GM12878 (cell line): ENCODE measurements at regions not wholly inside any gene's neighbourhood (a gene's known extent, or its start where the extent isn't known, plus 50 kb on each side); places are given as distances from the start of the nearest gene placed in this dataset.
A peak's percentile ranks its signal among the peaks of the same experiment; 100 is the strongest.

ENCODE experiments used
- ATAC-seq: fragments of 200-7000 bp; cut with Tn5 transposase; 3 replicates; pipeline ENCODE4 v1.9.1; 2020; ENCODE audit warnings: mild to moderate bottlenecking, moderate library complexity
- BruUV-seq: library from RNA; stranded (reverse); fragments of 400-500 nt; replicated peaks from 2 replicates; lab custom pipeline; 2021; lab: Mats Ljungman, UMichigan
- CTCF ChIA-PET: fragments of 300-600 bp; sonication (Branson Sonifier 250); formaldehyde crosslinking; extraction: SDS; loops from one replicate; lab custom pipeline; 2021; ENCODE audit warnings: inconsistent platforms; lab: Yijun Ruan, JAX
- POLR2A ChIA-PET: fragments of 350-600 bp; formaldehyde crosslinking; extraction: SDS; loops from one replicate; lab custom pipeline; 2021; ENCODE audit warnings: inconsistent platforms; lab: Charles Lee
- RAD21 ChIA-PET: fragments of 300-600 bp; sonication (Branson Sonifier 250); formaldehyde crosslinking; loops from one replicate; lab custom pipeline; 2023; ENCODE audit warnings: antibody characterized with exemption; ENCODE audit not compliant: unreplicated experiment; lab: Charles Lee
- SMC1A ChIA-PET: fragments of 300-600 bp; sonication (Branson Sonifier 250); formaldehyde crosslinking; loops from one replicate; lab custom pipeline; 2023; ENCODE audit not compliant: unreplicated experiment, uncharacterized antibody; lab: Charles Lee
- DNase-seq: peaks from one replicate; pipeline ENCODE4 v3.0.0-alpha.2; 2011; ENCODE audit warnings: low read depth, low spot score
- FAIRE-seq: peaks from 3 replicates; lab custom pipeline; 2011; peaks lifted over from hg19 to GRCh38; lab: Jason Lieb, UNC
- H2AFZ ChIP-seq: 2 replicates; pipeline ENCODE4 v1.6.0; 2011; ENCODE audit warnings: low read depth, low read length, control low read depth; ENCODE audit not compliant: control insufficient read depth
- H3K27ac ChIP-seq: 2 replicates; pipeline ENCODE4 v1.5.1; 2011; ENCODE audit warnings: control low read depth; ENCODE audit not compliant: control insufficient read depth, insufficient read depth
- H3K27me3 ChIP-seq, 2 experiments: replicated peaks in 1 of 2; 2 replicates each; pipeline versions ENCODE4 v1.6.0 to v1.6.1; 2011; ENCODE audit warnings: low read length in 1 of 2; ENCODE audit not compliant: control insufficient read depth in 2 of 2, insufficient read depth in 2 of 2
- H3K36me3 ChIP-seq, 2 experiments: 2 replicates each; pipeline ENCODE4 v1.5.1; 2011; ENCODE audit warnings: low read length in 1 of 2; ENCODE audit not compliant: control insufficient read depth in 2 of 2, insufficient read depth in 2 of 2
- H3K4me1 ChIP-seq: 2 replicates; pipeline ENCODE4 v1.6.1; 2011; ENCODE audit warnings: mild to moderate bottlenecking, low read length, moderate library complexity, mixed read lengths; ENCODE audit not compliant: control insufficient read depth, insufficient read depth
- H3K4me2 ChIP-seq: 2 replicates; pipeline ENCODE4 v1.6.0; 2011; ENCODE audit warnings: control low read depth; ENCODE audit not compliant: control insufficient read depth, insufficient read depth
- H3K4me3 ChIP-seq: fragments of 200-600 bp; sonication (generic); 2 replicates; pipeline ENCODE4 v1.5.1; 2016
- H3K79me2 ChIP-seq: 2 replicates; pipeline ENCODE4 v1.6.0; 2011; ENCODE audit warnings: low read length; ENCODE audit not compliant: control insufficient read depth, insufficient read depth
- H3K9ac ChIP-seq: 2 replicates; pipeline ENCODE4 v1.8.0; 2011; ENCODE audit warnings: low read length, control low read depth, mixed read lengths; ENCODE audit not compliant: control insufficient read depth, insufficient read depth
- H3K9me3 ChIP-seq: replicated peaks from 3 replicates; pipeline ENCODE4 v1.5.1; 2011; ENCODE audit warnings: mild to moderate bottlenecking, low read length; ENCODE audit not compliant: control insufficient read depth, insufficient read depth
- H4K20me1 ChIP-seq: 2 replicates; pipeline ENCODE4 v1.6.0; 2011; ENCODE audit not compliant: control insufficient read depth, insufficient read depth
- CBX5 ChIP-seq: sonication (generic); IDR thresholded peaks from 2 replicates; pipeline ENCODE4 v1.6.1; 2016; ENCODE audit warnings: low read depth, moderate library complexity, mild to moderate bottlenecking, inconsistent platforms
- DPF2 ChIP-seq: fragments of 450-650 bp; IDR thresholded peaks from 2 replicates; pipeline ENCODE4 v1.6.1; 2017; ENCODE audit warnings: mild to moderate bottlenecking
- GABPA ChIP-seq: IDR thresholded peaks from 2 replicates; pipeline ENCODE4 v1.6.1; 2014; ENCODE audit warnings: antibody characterized with exemption, low read depth, mild to moderate bottlenecking, inconsistent platforms
- LARP7 ChIP-seq: fragments of 450-650 bp; IDR thresholded peaks from 2 replicates; pipeline ENCODE4 v1.6.1; 2017; ENCODE audit warnings: mild to moderate bottlenecking
- NFYB ChIP-seq: IDR thresholded peaks from 2 replicates; pipeline ENCODE4 v1.6.1; 2011; ENCODE audit warnings: low read depth, mild to moderate bottlenecking, low read length, improper control_type of control experiment, moderate library complexity; ENCODE audit not compliant: insufficient read depth
- NR2F1 ChIP-seq: fragments of 450-650 bp; conservative IDR thresholded peaks from 2 replicates; pipeline ENCODE4 v1.6.1; 2017; ENCODE audit warnings: mild to moderate bottlenecking
- POLR2AphosphoS2 ChIP-seq: IDR thresholded peaks from 2 replicates; pipeline ENCODE4 v1.6.1; 2011; ENCODE audit warnings: low read depth, mild to moderate bottlenecking, low read length, improper control_type of control experiment, moderate library complexity
- RUNX3 ChIP-seq: IDR thresholded peaks from 2 replicates; pipeline ENCODE4 v1.6.1; 2012; ENCODE audit warnings: low read length, inconsistent platforms
- SMARCA5 ChIP-seq: fragments of 450-650 bp; IDR thresholded peaks from 2 replicates; pipeline ENCODE4 v1.6.1; 2017; ENCODE audit warnings: mild to moderate bottlenecking
- WGBS: methylation state at CpG from one replicate; pipeline ENCODE4 v1.1.6; 2016; ENCODE audit warnings: low lambda C conversion rate; ENCODE audit not compliant: insufficient replicate concordance, insufficient coverage; ENCODE audit errors: missing lambda C conversion rate; 5-methylcytosine and 5-hydroxymethylcytosine counted together
- in situ Hi-C: fragments of 300-500 bp; cut with MboI; formaldehyde crosslinking; loops from 9 replicates; pipeline ENCODE4 v1.14.3; 2018; ENCODE audit warnings: mixed read lengths
- intact Hi-C: fragments of 100-400 bp; cut with micrococcal nuclease; formaldehyde crosslinking; loops from one replicate; pipeline ENCODE4 v1.14.2; 2022; ENCODE audit not compliant: unreplicated experiment
- TF ChIP-seq, protein P1 (sequence below): IDR thresholded peaks from 2 replicates; pipeline ENCODE4 v1.6.1; 2011; ENCODE audit warnings: borderline replicate concordance, low read depth, mild to moderate bottlenecking, moderate library complexity, mixed read lengths, low read length; ENCODE audit not compliant: insufficient read depth; ENCODE audit errors: extremely low read length
- TF ChIP-seq, protein P2 (sequence below): fragments of 450-650 bp; IDR thresholded peaks from 2 replicates; pipeline ENCODE4 v1.6.1; 2017; ENCODE audit warnings: low read depth, mild to moderate bottlenecking, moderate library complexity
- TF ChIP-seq, protein P3 (sequence below): fragments of 450-650 bp; IDR thresholded peaks from 2 replicates; pipeline ENCODE4 v1.6.1; 2017; ENCODE audit warnings: mild to moderate bottlenecking

DNA sequence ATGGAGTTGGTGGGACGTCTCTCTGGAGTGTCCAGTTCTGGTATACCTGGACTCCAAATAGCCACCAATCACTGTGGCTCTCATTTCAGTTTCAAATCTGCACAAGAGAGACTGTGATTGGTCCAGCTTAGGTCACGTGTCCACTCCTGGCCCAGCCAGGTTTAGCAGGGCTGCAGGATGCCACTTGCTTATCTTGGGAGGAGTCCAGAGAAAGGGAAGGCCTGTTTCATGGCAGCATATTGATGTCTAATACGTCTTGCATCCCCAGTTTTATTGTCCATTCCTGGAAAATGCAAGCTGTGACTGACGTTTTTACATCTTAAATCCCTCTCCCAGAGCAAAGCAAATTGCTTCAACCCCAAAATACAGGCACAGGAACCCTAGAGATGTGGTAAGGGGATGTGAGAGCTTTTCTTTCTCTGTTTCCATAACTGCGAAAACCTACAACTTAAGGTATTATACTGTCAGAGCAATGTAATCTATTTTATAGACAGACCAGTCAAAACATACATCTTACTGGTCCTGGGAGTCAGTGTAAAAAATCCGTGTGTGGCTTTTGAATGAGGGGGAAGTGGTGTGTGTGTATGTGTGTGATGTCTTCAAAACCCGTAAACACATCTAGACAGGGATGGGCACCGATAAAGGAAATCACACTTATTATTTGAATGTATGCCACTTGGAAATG lies 274.4 kb downstream of the TLE3 start:
- Histone ChIP-seq H3K27ac (no peak overlapping the region), H3K4me2 (no peak overlapping the region), H4K20me1 (no peaks in the 10 kb centered on the region), H3K9ac (no peak overlapping the region), H2AFZ (no peak overlapping the region), H3K4me1 (no peaks in the 10 kb centered on the region), H3K36me3 (no peaks in the 10 kb centered on the region), H3K79me2 (no peaks in the 10 kb centered on the region), H3K9me3 (no peaks in the 10 kb centered on the region), H3K4me3 (no peak overlapping the region), H3K27me3 (peaks cover 2 to 7% of the 10 kb centered on the region in 2 experiments)
- TF ChIP-seq, protein P1, sequence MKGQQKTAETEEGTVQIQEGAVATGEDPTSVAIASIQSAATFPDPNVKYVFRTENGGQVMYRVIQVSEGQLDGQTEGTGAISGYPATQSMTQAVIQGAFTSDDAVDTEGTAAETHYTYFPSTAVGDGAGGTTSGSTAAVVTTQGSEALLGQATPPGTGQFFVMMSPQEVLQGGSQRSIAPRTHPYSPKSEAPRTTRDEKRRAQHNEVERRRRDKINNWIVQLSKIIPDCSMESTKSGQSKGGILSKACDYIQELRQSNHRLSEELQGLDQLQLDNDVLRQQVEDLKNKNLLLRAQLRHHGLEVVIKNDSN = peak; percentile 56
- TF ChIP-seq DPF2 (no peak), NFYB (0 out of 2 replicates have a peak, but pooled peaks have one; percentile 36)
- WGBS = 25% methylated on average over 8 of the region's 8 CpGs
- intact Hi-C loops (no loop called here), in situ Hi-C loops (no loop called here)
- SMC1A ChIA-PET = no interaction called here
- RAD21 ChIA-PET = no interaction called here
- no TSS peak for BruUV-seq
- ATAC-seq (no peak), DNase-seq (no peak), FAIRE-seq (no peak)
- CTCF ChIA-PET = no interaction called here
- POLR2A ChIA-PET = no interaction called here

DNA sequence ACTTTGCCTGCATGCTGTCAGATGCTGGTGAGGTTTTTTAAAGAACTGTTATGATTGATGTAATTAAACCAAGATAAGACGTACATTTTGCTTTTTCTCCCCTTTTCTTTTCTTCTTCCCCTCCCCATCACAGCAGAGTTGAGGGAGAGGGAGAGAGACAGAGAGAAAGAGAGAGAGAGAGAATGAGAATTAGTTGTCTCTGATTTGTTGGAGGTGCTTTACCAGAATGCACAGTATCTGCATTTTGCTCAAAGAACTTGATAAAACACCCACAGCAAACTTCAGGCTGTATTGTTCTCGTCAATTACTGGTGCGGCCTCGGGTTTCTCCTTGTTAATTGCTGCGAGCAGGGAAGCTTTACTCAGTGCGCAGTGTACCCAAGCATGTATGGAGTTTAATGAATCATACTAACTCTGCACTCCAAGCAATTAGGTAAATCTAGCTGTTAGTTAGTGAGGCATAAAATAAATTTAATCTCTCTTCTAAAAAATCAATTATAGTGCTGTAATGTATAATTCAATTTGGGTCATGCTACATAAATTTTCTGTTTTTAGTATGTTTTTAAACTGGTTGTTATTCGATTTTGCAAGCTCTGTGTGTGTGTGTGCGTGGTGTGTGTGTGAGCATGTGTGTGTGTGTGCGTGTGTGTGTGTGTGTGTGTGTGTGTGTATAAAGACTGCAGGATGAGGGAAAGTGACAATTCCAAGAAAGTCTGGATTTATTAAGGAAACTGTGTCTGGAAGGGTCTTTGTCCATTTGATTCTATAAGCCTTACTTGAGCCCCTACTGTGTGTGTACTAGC lies 273.4 kb downstream of the TLE3 start:
- CTCF ChIA-PET = no interaction called here
- DNase-seq (no peak), FAIRE-seq (no peak), ATAC-seq (no peak)
- H3K27ac ChIP-seq = no peak overlapping the region
- POLR2A ChIA-PET = no interaction called here
- H3K36me3 ChIP-seq = no peaks in the 10 kb centered on the region
- H3K9ac ChIP-seq = no peak overlapping the region
- H4K20me1 ChIP-seq = no peaks in the 10 kb centered on the region
- no peaks in the 10 kb centered on the region for H3K9me3 ChIP-seq
- RAD21 ChIA-PET = interaction anchor here (0.6 kb wide), 1 partner anchor 164 kb away, joined by 3 read pairs; no protein-coding TSS in a partner anchor
- no peak overlapping the region for H3K4me3 ChIP-seq
- SMC1A ChIA-PET = interaction anchor here (0.9 kb wide), 1 partner anchor 74 kb away, joined by 3 read pairs; no protein-coding TSS in a partner anchor
- WGBS = 33% methylated on average over 9 of the region's 9 CpGs
- intact Hi-C loops = no loop called here
- peaks cover 1 to 4% of the 10 kb centered on the region in 2 experiments for H3K27me3 ChIP-seq
- H3K79me2 ChIP-seq = no peaks in the 10 kb centered on the region
- in situ Hi-C loops = no loop called here
- no peak overlapping the region for H2AFZ ChIP-seq
- H3K4me2 ChIP-seq = no peak overlapping the region
- BruUV-seq = no TSS peak
- H3K4me1 ChIP-seq = no peaks in the 10 kb centered on the region
- TF ChIP-seq, protein P2, sequence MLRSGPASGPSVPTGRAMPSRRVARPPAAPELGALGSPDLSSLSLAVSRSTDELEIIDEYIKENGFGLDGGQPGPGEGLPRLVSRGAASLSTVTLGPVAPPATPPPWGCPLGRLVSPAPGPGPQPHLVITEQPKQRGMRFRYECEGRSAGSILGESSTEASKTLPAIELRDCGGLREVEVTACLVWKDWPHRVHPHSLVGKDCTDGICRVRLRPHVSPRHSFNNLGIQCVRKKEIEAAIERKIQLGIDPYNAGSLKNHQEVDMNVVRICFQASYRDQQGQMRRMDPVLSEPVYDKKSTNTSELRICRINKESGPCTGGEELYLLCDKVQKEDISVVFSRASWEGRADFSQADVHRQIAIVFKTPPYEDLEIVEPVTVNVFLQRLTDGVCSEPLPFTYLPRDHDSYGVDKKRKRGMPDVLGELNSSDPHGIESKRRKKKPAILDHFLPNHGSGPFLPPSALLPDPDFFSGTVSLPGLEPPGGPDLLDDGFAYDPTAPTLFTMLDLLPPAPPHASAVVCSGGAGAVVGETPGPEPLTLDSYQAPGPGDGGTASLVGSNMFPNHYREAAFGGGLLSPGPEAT = no peak
- TF ChIP-seq CBX5 (no peak), NR2F1 (no peak), GABPA (no peak), LARP7 (no peak), RUNX3 (no peak), POLR2AphosphoS2 (no peak), SMARCA5 (no peak)
- TF ChIP-seq, protein P3, sequence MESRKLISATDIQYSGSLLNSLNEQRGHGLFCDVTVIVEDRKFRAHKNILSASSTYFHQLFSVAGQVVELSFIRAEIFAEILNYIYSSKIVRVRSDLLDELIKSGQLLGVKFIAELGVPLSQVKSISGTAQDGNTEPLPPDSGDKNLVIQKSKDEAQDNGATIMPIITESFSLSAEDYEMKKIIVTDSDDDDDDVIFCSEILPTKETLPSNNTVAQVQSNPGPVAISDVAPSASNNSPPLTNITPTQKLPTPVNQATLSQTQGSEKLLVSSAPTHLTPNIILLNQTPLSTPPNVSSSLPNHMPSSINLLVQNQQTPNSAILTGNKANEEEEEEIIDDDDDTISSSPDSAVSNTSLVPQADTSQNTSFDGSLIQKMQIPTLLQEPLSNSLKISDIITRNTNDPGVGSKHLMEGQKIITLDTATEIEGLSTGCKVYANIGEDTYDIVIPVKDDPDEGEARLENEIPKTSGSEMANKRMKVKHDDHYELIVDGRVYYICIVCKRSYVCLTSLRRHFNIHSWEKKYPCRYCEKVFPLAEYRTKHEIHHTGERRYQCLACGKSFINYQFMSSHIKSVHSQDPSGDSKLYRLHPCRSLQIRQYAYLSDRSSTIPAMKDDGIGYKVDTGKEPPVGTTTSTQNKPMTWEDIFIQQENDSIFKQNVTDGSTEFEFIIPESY = no peak
